Brain pericyte (primary cell): ENCODE measurements at regions not wholly inside any gene's neighbourhood (a gene's known extent, or its start where the extent isn't known, plus 50 kb on each side); places are given as distances from the start of the nearest gene placed in this dataset.

ENCODE experiments used
- DNase-seq: peaks from one replicate; pipeline ENCODE4 v3.0.0-alpha.2; 2012; ENCODE audit warnings: low read depth, low spot score

DNA sequence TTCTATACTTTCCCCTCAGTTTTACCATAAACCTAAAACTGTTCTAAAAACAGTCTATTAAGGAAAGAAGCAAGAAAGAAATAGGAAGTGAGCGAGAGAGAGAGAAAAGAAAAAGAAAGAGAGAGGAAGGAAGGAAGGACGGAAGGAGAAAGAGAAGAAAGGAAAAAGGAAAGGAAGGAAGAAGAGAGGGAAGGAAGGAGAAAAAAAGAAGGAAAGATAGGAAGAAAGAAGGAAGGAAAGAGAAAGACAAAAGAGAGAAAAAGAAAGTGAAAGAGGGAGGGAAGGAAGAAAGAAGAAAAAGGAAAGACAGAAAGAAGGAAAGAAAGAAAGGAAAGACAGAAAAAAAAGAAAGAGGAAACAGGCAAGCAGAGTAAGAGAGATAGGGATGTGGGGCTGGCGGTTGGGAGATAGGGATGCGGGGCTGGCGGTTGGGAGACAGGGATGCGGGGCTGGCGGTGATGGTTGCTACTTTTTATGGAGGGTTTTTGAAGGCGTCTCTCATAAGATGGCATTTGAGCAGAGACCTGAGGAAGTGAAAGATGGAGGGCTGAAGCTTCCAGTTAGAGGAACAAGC is 70.4 kb upstream of the IRF2BP2 start:
- DNase-seq = no peak

DNA sequence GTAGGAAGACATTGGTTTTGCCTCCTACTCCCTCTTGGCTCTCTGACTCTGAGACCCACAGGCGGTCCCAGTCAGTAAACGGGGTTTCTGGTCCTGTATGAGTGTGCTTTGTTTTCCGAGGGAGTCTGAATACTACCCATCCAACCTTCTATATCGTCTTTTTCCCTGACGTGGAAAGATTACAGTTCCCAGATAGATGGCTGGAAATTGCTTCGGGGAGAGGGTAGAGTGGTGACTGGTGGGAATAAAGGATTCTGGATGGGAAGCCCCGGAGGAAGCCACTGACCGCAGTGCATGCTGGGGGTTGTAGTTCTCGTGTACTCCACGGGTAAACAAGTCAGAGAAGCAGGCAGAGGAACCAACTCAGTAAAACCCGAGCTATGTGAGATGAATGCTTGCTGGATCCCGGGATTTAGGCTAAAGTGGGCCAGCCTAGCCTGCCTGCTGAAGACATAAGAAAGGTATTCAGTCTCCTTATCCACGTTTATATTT is 66.2 kb upstream of the IRF2BP2 start:
- no peak for DNase-seq

- DNase-seq = no peak
Measured at GRCh38 chr1:234675572-234675971, 65.6 kb upstream of the IRF2BP2 start.

DNA sequence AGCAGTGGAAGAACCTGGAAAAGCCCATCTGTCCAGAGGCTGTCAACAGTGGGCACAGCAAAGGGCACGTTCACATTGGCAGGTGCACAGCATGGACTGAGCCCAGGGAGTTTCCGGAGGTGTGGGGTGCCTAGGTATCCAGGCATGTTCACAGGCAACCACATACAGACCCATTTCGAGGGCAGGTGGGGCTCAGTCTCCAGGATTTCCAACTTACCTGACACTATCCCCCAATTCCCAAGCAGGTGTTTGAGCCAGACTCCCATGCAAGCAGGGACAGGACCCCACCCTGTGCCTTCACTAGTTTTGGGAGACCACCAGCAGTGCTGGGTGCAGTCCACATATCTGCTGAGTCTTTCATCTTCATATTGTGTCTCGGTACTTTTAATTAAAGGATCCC is 65.0 kb upstream of the IRF2BP2 start:
- no peak for DNase-seq

- no peak for DNase-seq
Measured at GRCh38 chr1:234674218-234674815, 64.3 kb upstream of the IRF2BP2 start.

GRCh38 chr1:234672349-234673135 is 62.6 kb upstream of the IRF2BP2 start:
- no peak for DNase-seq

DNA sequence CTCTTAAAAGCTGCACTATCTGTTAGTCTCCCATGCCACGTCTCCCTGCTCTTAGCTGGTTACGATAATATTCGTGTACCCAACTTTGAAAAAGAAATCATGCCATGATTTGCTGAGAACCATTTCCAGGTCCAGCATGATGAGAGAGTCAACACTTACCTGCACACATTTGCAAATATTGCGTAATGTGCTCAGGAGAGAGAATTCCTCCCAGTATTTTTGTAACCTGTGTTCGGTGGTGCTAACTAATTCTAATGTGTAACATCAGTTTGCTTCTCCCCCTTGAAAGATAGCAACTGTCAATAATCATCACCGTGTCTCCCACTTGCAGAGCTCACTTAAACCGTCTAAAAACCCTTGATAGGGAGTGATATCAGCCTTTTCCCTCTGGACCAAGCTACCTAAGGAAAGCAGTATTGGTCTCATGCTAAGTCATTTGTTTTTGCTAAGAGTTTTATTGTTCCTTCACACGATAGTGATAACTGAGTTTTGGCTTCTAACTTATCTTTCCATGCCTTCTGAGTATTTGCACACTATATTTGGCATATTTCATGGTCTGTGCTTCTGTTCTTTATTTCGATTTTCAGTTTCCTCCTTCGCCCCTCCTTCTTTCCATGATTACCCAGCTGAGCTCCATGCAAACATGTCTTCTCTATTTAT is 61.1 kb upstream of the IRF2BP2 start:
- DNase-seq = no peak

DNA sequence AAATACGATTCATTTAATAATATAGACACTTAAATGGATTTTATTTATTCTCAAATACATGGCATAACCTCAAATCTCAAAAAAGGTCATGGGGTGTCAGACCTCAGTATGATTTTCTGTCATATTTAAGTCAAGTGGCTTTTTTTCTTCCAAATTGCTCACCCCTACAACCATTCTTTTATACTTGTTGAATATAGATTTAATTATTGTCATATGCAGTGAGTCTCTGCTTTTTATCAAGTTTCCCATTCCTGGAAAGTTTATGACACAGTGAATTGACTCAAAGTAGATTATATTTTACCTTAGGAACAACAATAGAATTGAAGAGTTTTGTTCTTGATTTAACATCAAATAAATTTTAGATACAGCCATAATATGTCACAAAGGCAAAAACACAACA is 59.5 kb upstream of the IRF2BP2 start:
- DNase-seq = no peak

DNA sequence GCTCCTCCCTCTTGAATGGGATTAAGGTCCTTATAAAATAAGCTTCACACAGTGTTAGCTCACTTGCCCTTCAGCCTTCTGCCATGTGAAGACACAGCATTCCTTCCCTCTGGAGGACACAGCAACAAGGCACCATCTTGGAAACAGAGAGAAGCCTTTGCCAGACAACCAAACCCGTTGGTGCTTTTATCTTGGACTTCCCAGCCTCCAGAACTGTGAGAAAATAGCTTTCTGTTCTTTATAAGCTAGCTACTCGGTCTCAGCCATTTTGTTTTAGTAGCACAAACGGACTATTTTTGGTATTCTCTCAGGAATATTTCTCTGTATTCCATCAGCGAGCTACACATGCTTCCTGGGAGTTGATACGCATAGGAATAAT is 58.6 kb upstream of the IRF2BP2 start:
- no peak for DNase-seq

- DNase-seq = no peak
Measured at GRCh38 chr1:234667600-234668576, 57.9 kb upstream of the IRF2BP2 start.

DNA sequence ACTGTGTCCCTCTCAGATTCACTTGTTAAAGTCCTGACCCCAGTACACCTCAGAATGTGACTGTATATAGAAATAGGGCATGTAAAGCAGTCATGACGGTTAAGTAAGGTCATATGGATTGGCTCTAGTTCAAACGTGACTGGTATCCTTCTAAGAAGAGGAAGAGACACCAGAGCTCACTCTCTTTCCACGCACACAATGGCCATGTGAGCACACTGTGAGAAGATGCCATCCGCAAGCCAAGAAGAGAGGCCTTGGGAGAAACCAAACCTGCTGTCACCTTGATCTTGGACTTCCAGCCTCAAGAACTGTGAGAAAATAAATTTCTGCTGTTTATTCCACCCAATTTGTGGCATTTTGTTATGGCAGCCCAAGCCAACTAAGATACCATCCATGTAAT is 56.8 kb upstream of the IRF2BP2 start:
- DNase-seq = no peak

DNA sequence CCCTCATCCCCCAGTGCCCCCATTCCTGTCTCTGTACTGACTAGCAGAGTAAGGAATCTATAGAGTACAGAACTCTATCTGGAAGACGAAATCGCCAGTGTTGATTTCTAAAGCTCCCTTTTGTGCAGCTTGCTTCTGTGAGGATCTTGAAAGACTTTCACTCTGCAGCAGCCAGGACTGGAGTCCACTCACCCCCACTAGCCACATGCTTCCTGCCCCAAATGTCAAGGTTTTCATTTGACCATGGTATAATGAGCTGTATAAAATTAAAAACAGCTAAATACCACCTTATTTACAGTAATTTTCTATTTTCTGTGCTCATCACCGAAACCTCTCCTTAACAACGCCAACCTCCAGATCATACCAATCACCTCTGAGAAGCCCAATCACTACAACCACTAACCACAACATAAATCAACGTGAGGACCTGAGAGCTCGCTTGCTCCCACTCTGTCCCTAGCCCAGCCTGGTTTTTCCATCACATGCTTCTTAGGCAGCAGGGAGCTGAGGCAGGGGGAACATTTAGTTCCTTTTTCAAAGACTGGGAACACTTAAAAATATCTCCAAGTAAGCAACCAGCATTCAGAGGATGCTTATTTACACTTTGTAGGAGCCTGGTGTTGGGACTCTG is 56.1 kb upstream of the IRF2BP2 start:
- DNase-seq = no peak

DNA sequence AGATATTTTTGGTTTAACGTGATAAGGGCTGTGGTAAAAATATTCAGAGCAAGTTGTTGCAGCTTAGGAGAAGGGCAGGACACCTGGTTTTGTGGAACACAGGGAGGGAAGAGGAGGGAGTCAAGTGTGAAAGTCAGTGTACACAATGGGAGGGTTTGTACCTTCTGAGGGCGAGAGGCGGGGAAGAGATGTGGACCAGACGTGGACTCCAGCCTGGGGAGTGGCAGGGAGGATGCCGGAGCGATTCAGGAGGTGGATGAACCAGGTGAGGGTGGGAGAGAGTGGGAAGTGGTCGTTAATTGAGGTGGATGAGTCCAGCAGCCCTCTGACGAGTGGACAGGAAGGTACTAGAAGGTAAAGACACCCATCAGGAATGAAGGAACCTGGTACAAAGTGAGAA is 52.2 kb upstream of the IRF2BP2 start:
- no peak for DNase-seq

- no peak for DNase-seq
Measured at GRCh38 chr1:234661317-234661928, 51.4 kb upstream of the IRF2BP2 start.

GRCh38 chr1:234660536-234661316 is 50.7 kb upstream of the IRF2BP2 start:
- no peak for DNase-seq
